ENCODE measurements at regions not wholly inside any gene's neighbourhood (a gene's known extent, or its start where the extent isn't known, plus 50 kb on each side); places are given as distances from the start of the nearest gene placed in this dataset.

- H3K4me1 ChIP-seq (ENCODE audit: control insufficient read depth in 3 of 3, insufficient read depth in 2 of 3, low read depth in 1 of 3, low read length in 2 of 3), result peaks cover 0 to 18% (median 3%) of the 10 kb centered on the region in 3 donors
- DNase-seq, result peak; percentile 4 to 17
- H3K27ac ChIP-seq (ENCODE audit: low read depth in 1 of 3, low read length in 2 of 3), result no peak overlapping the region
- no peak overlapping the region for H3K4me3 ChIP-seq (ENCODE audit: low read depth in 1 of 3, low read length in 3 of 3)
- H3K9me3 ChIP-seq (ENCODE audit: control insufficient read depth in 2 of 2, insufficient read depth in 1 of 2, low read depth in 1 of 2, low read length in 1 of 2), result no peaks in the 10 kb centered on the region
- no peak for FAIRE-seq
- H3K36me3 ChIP-seq (ENCODE audit: control insufficient read depth in 3 of 3, insufficient read depth in 2 of 3, low read depth in 1 of 3, low read length in 3 of 3), result no peaks in the 10 kb centered on the region
- 41 to 75% (median 64%) methylated on average over 7 of the region's 7 CpGs for WGBS, 3 donors
- no peaks in the 10 kb centered on the region for H3K27me3 ChIP-seq (ENCODE audit: control insufficient read depth in 3 of 3, insufficient read depth in 3 of 3, low read length in 3 of 3)
These were observed 77.1 kb upstream of the FNDC3B start for GRCh38 chr3:171962137-171962720.

DNA sequence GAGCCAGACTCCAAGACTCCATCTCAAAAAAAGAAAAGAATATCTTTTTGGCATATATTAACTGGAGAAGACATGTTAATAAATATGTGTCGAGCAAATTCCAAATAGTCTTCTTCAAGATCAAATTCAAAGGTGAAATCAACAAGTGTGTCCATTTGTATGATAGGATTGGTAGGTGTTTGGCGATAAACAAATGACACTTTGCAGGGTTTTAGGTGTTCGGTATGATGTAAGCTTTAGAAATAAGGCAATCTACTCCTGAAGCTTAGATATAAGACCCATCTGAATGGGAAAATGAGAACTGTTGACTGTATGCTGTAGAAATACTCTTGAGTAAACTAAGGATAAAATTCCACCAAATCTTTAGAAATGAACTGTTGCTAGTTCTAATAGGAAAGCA lies 75.8 kb upstream of the FNDC3B start:
- H3K27me3 ChIP-seq (ENCODE audit: control insufficient read depth in 3 of 3, insufficient read depth in 3 of 3, low read length in 3 of 3), result no peaks in the 10 kb centered on the region
- WGBS, 3 donors, result 96 to 98% (median 97%) methylated on average over 3 of the region's 3 CpGs
- no peaks in the 10 kb centered on the region for H3K36me3 ChIP-seq (ENCODE audit: control insufficient read depth in 3 of 3, insufficient read depth in 2 of 3, low read depth in 1 of 3, low read length in 3 of 3)
- H3K4me3 ChIP-seq (ENCODE audit: low read depth in 1 of 3, low read length in 3 of 3), result no peak overlapping the region
- no peaks in the 10 kb centered on the region for H3K9me3 ChIP-seq (ENCODE audit: control insufficient read depth in 2 of 2, insufficient read depth in 1 of 2, low read depth in 1 of 2, low read length in 1 of 2)
- peaks cover 0 to 18% (median 3%) of the 10 kb centered on the region in 3 donors for H3K4me1 ChIP-seq (ENCODE audit: control insufficient read depth in 3 of 3, insufficient read depth in 2 of 3, low read depth in 1 of 3, low read length in 2 of 3)
- DNase-seq, result no peak
- no peak for FAIRE-seq
- no peak overlapping the region for H3K27ac ChIP-seq (ENCODE audit: low read depth in 1 of 3, low read length in 2 of 3)

DNA sequence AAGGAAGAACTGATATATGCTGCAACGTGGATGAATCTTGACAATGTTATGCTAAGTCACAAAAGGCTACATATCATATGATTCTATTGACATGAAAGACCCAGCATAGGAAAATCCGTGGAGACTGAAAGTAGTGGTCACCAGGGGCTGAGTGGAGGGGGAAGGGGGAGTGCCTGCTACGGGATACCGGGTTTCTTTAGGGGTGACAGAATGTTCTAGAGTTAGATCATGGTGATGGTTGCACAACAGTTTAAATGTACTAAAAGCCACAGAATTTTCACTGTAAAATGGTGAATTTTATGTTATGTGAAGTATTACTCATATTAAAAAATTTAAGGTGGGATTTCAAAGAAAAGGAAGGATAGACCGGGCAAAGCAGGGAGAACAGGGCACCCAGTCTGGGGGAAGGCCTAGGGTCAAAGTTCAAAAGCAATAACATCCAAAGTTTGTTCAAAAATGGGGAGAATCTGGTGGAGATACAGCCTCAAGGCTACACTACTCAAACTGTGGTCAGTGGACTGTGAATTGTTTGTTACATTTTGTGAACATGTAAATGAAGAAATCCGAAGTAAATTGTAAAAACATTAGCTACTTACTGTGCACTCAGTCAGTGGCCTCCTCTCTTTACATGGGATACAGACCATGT lies 74.2 kb upstream of the FNDC3B start:
- DNase-seq (no peak), FAIRE-seq (no peak)
- peaks cover 0 to 7% (median 3%) of the 10 kb centered on the region in 3 donors for H3K4me1 ChIP-seq (ENCODE audit: control insufficient read depth in 3 of 3, insufficient read depth in 2 of 3, low read depth in 1 of 3, low read length in 2 of 3)
- WGBS, 3 donors, result 81 to 90% (median 89%) methylated on average over 6 of the region's 6 CpGs
- H3K9me3 ChIP-seq (ENCODE audit: control insufficient read depth in 2 of 2, insufficient read depth in 1 of 2, low read depth in 1 of 2, low read length in 1 of 2), result no peaks in the 10 kb centered on the region
- no peaks in the 10 kb centered on the region for H3K27me3 ChIP-seq (ENCODE audit: control insufficient read depth in 3 of 3, insufficient read depth in 3 of 3, low read length in 3 of 3)
- H3K36me3 ChIP-seq (ENCODE audit: control insufficient read depth in 3 of 3, insufficient read depth in 2 of 3, low read depth in 1 of 3, low read length in 3 of 3), result no peaks in the 10 kb centered on the region
- no peak overlapping the region for H3K27ac ChIP-seq (ENCODE audit: low read depth in 1 of 3, low read length in 2 of 3)
- no peak overlapping the region for H3K4me3 ChIP-seq (ENCODE audit: low read depth in 1 of 3, low read length in 3 of 3)

DNA sequence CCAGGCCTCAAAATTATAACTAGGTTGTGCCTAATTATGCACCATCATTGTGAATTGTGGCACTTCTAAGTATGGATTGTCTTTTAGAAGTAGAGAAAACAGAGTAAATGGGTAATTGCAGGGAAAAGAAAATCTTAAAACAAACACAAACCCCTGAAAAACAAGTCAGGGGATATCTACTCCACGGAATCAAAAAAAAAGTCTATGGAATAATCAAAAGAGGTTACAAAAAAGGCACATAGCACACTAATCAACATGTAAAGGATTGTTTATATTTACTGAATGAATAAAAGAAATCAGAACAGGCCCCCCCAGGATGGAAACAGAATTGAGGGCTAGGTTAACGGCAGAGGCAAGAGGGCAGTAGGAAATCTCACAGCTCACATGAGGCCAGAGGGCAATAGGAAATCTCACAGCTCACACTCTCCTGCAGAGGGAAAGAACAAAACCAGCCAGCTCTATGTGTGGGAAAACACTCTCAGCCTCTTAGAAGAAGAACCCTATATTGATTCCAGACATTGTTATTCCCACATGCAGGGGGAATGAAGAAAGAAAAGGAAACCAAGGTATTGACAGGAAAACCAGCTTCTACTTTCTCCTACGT lies 72.7 kb upstream of the FNDC3B start:
- WGBS, 3 donors, result 49 to 67% (median 63%) methylated on average over 3 of the region's 3 CpGs
- no peak for FAIRE-seq

GRCh38 chr3:171967137-171967783 lies 72.1 kb upstream of the FNDC3B start:
- Histone ChIP-seq H3K4me1 (ENCODE audit: control insufficient read depth in 3 of 3, insufficient read depth in 2 of 3, low read depth in 1 of 3, low read length in 2 of 3) (peaks cover 0 to 7% (median 0%) of the 10 kb centered on the region in 3 donors), H3K36me3 (ENCODE audit: control insufficient read depth in 3 of 3, insufficient read depth in 2 of 3, low read depth in 1 of 3, low read length in 3 of 3) (no peaks in the 10 kb centered on the region), H3K27ac (ENCODE audit: low read depth in 1 of 3, low read length in 2 of 3) (no peak overlapping the region), H3K27me3 (ENCODE audit: control insufficient read depth in 3 of 3, insufficient read depth in 3 of 3, low read length in 3 of 3) (no peaks in the 10 kb centered on the region), H3K9me3 (ENCODE audit: control insufficient read depth in 2 of 2, insufficient read depth in 1 of 2, low read depth in 1 of 2, low read length in 1 of 2) (no peaks in the 10 kb centered on the region), H3K4me3 (ENCODE audit: low read depth in 1 of 3, low read length in 3 of 3) (no peak overlapping the region)
- WGBS, 3 donors, result 40 to 70% (median 65%) methylated on average over 6 of the region's 6 CpGs
- no peak for FAIRE-seq
- no peak for DNase-seq

More for the DNA sequence above, 72.7 kb upstream of the FNDC3B start:
- H3K27ac ChIP-seq (ENCODE audit: low read depth in 1 of 3, low read length in 2 of 3), result no peak overlapping the region
- no peaks in the 10 kb centered on the region for H3K36me3 ChIP-seq (ENCODE audit: control insufficient read depth in 3 of 3, insufficient read depth in 2 of 3, low read depth in 1 of 3, low read length in 3 of 3)
- H3K4me3 ChIP-seq (ENCODE audit: low read depth in 1 of 3, low read length in 3 of 3), result no peak overlapping the region
- H3K27me3 ChIP-seq (ENCODE audit: control insufficient read depth in 3 of 3, insufficient read depth in 3 of 3, low read length in 3 of 3), result no peaks in the 10 kb centered on the region
- H3K9me3 ChIP-seq (ENCODE audit: control insufficient read depth in 2 of 2, insufficient read depth in 1 of 2, low read depth in 1 of 2, low read length in 1 of 2), result no peaks in the 10 kb centered on the region
- no peak for DNase-seq
- peaks cover 0 to 7% (median 0%) of the 10 kb centered on the region in 3 donors for H3K4me1 ChIP-seq (ENCODE audit: control insufficient read depth in 3 of 3, insufficient read depth in 2 of 3, low read depth in 1 of 3, low read length in 2 of 3)

- H3K27ac ChIP-seq (ENCODE audit: low read depth in 1 of 3, low read length in 2 of 3), result no peak overlapping the region
- WGBS, 3 donors, result 68 to 87% (median 80%) methylated on average over 9 of the region's 9 CpGs
- no peaks in the 10 kb centered on the region for H3K36me3 ChIP-seq (ENCODE audit: control insufficient read depth in 3 of 3, insufficient read depth in 2 of 3, low read depth in 1 of 3, low read length in 3 of 3)
- no peaks in the 10 kb centered on the region for H3K9me3 ChIP-seq (ENCODE audit: control insufficient read depth in 2 of 2, insufficient read depth in 1 of 2, low read depth in 1 of 2, low read length in 1 of 2)
- FAIRE-seq (no peak), DNase-seq (no peak)
- no peaks in the 10 kb centered on the region for H3K27me3 ChIP-seq (ENCODE audit: control insufficient read depth in 3 of 3, insufficient read depth in 3 of 3, low read length in 3 of 3)
- no peak overlapping the region for H3K4me3 ChIP-seq (ENCODE audit: low read depth in 1 of 3, low read length in 3 of 3)
- H3K4me1 ChIP-seq (ENCODE audit: control insufficient read depth in 3 of 3, insufficient read depth in 2 of 3, low read depth in 1 of 3, low read length in 2 of 3), result peaks cover 0 to 2% (median 0%) of the 10 kb centered on the region in 3 donors
These were observed 71.3 kb upstream of the FNDC3B start for GRCh38 chr3:171967932-171968678.

- Histone ChIP-seq H3K27me3 (ENCODE audit: control insufficient read depth in 3 of 3, insufficient read depth in 3 of 3, low read length in 3 of 3) (no peaks in the 10 kb centered on the region), H3K27ac (ENCODE audit: low read depth in 1 of 3, low read length in 2 of 3) (no peak overlapping the region), H3K36me3 (ENCODE audit: control insufficient read depth in 3 of 3, insufficient read depth in 2 of 3, low read depth in 1 of 3, low read length in 3 of 3) (no peaks in the 10 kb centered on the region), H3K4me3 (ENCODE audit: low read depth in 1 of 3, low read length in 3 of 3) (no peak overlapping the region), H3K4me1 (ENCODE audit: control insufficient read depth in 3 of 3, insufficient read depth in 2 of 3, low read depth in 1 of 3, low read length in 2 of 3) (peaks cover 0 to 2% (median 0%) of the 10 kb centered on the region in 3 donors), H3K9me3 (ENCODE audit: control insufficient read depth in 2 of 2, insufficient read depth in 1 of 2, low read depth in 1 of 2, low read length in 1 of 2) (no peaks in the 10 kb centered on the region)
- WGBS, 3 donors, result 69 to 100% (median 93%) methylated on average over 1 of the region's 1 CpG
- no peak for DNase-seq
- FAIRE-seq, result no peak
These were observed 69.0 kb upstream of the FNDC3B start for GRCh38 chr3:171970301-171970788.

GRCh38 chr3:171971919-171972514 lies 67.4 kb upstream of the FNDC3B start:
- 68 to 83% (median 77%) methylated on average over 1 of the region's 1 CpG for WGBS, 3 donors
- Histone ChIP-seq H3K4me1 (ENCODE audit: control insufficient read depth in 3 of 3, insufficient read depth in 2 of 3, low read depth in 1 of 3, low read length in 2 of 3) (no peaks in the 10 kb centered on the region), H3K27ac (ENCODE audit: low read depth in 1 of 3, low read length in 2 of 3) (no peak overlapping the region), H3K4me3 (ENCODE audit: low read depth in 1 of 3, low read length in 3 of 3) (no peak overlapping the region), H3K27me3 (ENCODE audit: control insufficient read depth in 3 of 3, insufficient read depth in 3 of 3, low read length in 3 of 3) (no peaks in the 10 kb centered on the region), H3K9me3 (ENCODE audit: control insufficient read depth in 2 of 2, insufficient read depth in 1 of 2, low read depth in 1 of 2, low read length in 1 of 2) (no peaks in the 10 kb centered on the region), H3K36me3 (ENCODE audit: control insufficient read depth in 3 of 3, insufficient read depth in 2 of 3, low read depth in 1 of 3, low read length in 3 of 3) (no peaks in the 10 kb centered on the region)
- no peak for DNase-seq
- no peak for FAIRE-seq

Data from small intestine (tissue), 7 donors.